GM19397 (cell line): ENCODE measurements at regions not wholly inside any gene's neighbourhood (a gene's known extent, or its start where the extent isn't known, plus 50 kb on each side); places are given as distances from the start of the nearest gene placed in this dataset.
"Not testable (repeated sequence)": the region's sequence is repeated elsewhere in the genome, so short reads cannot be mapped to it uniquely, and the experiment has no call there.

Experiments used
- ATAC-seq: cut with Tn5 transposase; IDR thresholded peaks from one replicate; pipeline ENCODE4 v1.9.1; 2021; ENCODE audit warnings: mild to moderate bottlenecking, moderate library complexity; ENCODE audit not compliant: unreplicated experiment

- ATAC-seq = no peak
These were observed 93.9 kb downstream of the TEX35 start for GRCh38 chr1:178606839-178607238.

- ATAC-seq = peak; percentile 54
These were observed 95.0 kb downstream of the TEX35 start for GRCh38 chr1:178607718-178608408.

GRCh38 chr1:178609015-178609414 lies 96.1 kb downstream of the TEX35 start:
- ATAC-seq = no peak

- not testable (repeated sequence) for ATAC-seq
These were observed 97.9 kb downstream of the TEX35 start for GRCh38 chr1:178610690-178611410.

GRCh38 chr1:178612261-178612660 lies 99.4 kb downstream of the TEX35 start:
- ATAC-seq = no peak

- no peak for ATAC-seq
These were observed 100.5 kb downstream of the TEX35 start for GRCh38 chr1:178613271-178613945.

GRCh38 chr1:178614286-178614685 lies 101.4 kb downstream of the TEX35 start:
- no peak for ATAC-seq

GRCh38 chr1:178619042-178619927 lies 105.8 kb upstream of the RALGPS2 start:
- ATAC-seq = no peak

- no peak for ATAC-seq
These were observed 104.2 kb upstream of the RALGPS2 start for GRCh38 chr1:178620584-178621475.

- ATAC-seq = no peak
These were observed 103.2 kb upstream of the RALGPS2 start for GRCh38 chr1:178621822-178622221.

GRCh38 chr1:178625695-178626094 lies 99.3 kb upstream of the RALGPS2 start:
- no peak for ATAC-seq

GRCh38 chr1:178627037-178627436 lies 98.0 kb upstream of the RALGPS2 start:
- ATAC-seq = no peak

GRCh38 chr1:178628637-178629251 lies 96.3 kb upstream of the RALGPS2 start:
- no peak for ATAC-seq

- ATAC-seq = no peak
These were observed 95.5 kb upstream of the RALGPS2 start for GRCh38 chr1:178629252-178630154.

GRCh38 chr1:178630417-178630816 lies 94.6 kb upstream of the RALGPS2 start:
- no peak for ATAC-seq

GRCh38 chr1:178632653-178633052 lies 92.4 kb upstream of the RALGPS2 start:
- no peak for ATAC-seq

GRCh38 chr1:178633056-178633455 lies 92.0 kb upstream of the RALGPS2 start:
- ATAC-seq = no peak

- no peak for ATAC-seq
These were observed 90.6 kb upstream of the RALGPS2 start for GRCh38 chr1:178634445-178634844.
